Endothelial cell of umbilical vein (primary cell): ENCODE measurements at regions not wholly inside any gene's neighbourhood (a gene's known extent, or its start where the extent isn't known, plus 50 kb on each side); places are given as distances from the start of the nearest gene placed in this dataset.
"Not testable (repeated sequence)": the region's sequence is repeated elsewhere in the genome, so short reads cannot be mapped to it uniquely, and the experiment has no call there.

Experiments used
- BruUV-seq: library from RNA; stranded (reverse); fragments of 400-500 nt; replicated peaks from 2 replicates; lab custom pipeline; 2021; lab: Mats Ljungman, UMichigan
- CTCF ChIA-PET: fragments of 300-600, 350-600 bp; sonication (Branson Sonifier 250); formaldehyde crosslinking; loops from one replicate; lab custom pipeline; 2021; ENCODE audit warnings: antibody characterized with exemption, inconsistent platforms; lab: Charles Lee
- POLR2A ChIA-PET: fragments of 300-600, 350-600 bp; sonication (Branson Sonifier 250); formaldehyde crosslinking; loops from one replicate; lab custom pipeline; 2021; ENCODE audit warnings: antibody characterized with exemption, inconsistent platforms; lab: Charles Lee
- DNase-seq: peaks from one replicate; pipeline ENCODE4 v3.0.0-alpha.2; 2011; ENCODE audit warnings: low read depth, low spot score
- FAIRE-seq: peaks from 2 replicates; lab custom pipeline; 2011; peaks lifted over from hg19 to GRCh38; lab: Jason Lieb, UNC
- H2AFZ ChIP-seq: 2 replicates; pipeline ENCODE4 v1.6.0; 2012; ENCODE audit warnings: low read depth, low read length, control low read depth, inconsistent platforms
- H3K27ac ChIP-seq: 2 replicates; pipeline ENCODE4 v1.5.1; 2011; ENCODE audit warnings: low read depth, mild to moderate bottlenecking, control low read depth, low read length, moderate library complexity; ENCODE audit not compliant: insufficient read depth
- H3K27me3 ChIP-seq, 2 experiments: 2 replicates each; pipeline versions ENCODE4 v1.6.0 to v1.6.1; 2011; ENCODE audit warnings: low read length in 2 of 2, mixed read lengths in 1 of 2; ENCODE audit not compliant: control insufficient read depth in 2 of 2, insufficient read depth in 2 of 2
- H3K36me3 ChIP-seq, 2 experiments: 2 replicates in 1 of 2; 3 replicates in 1 of 2; pipeline ENCODE4 v1.5.1; 2011; ENCODE audit warnings: low read length in 2 of 2, mild to moderate bottlenecking in 1 of 2, moderate library complexity in 1 of 2; ENCODE audit not compliant: control insufficient read depth in 2 of 2, insufficient read depth in 2 of 2; ENCODE audit errors: extremely low read depth in 1 of 2
- H3K4me1 ChIP-seq: 3 replicates; pipeline ENCODE4 v1.5.1; 2011; ENCODE audit warnings: mild to moderate bottlenecking, low read length; ENCODE audit not compliant: control insufficient read depth, insufficient read depth; ENCODE audit errors: extremely low read depth
- H3K4me2 ChIP-seq: 2 replicates; pipeline ENCODE4 v1.6.1; 2011; ENCODE audit warnings: low read length, control low read depth, mixed read lengths; ENCODE audit not compliant: insufficient read depth
- H3K4me3 ChIP-seq, 3 experiments: fragments of 200-600 bp in 1 of 3; sonication (generic), shearing (Covaris generic) in 1 of 3; replicated peaks in 1 of 3; 2 replicates each; pipeline ENCODE4 v1.5.1; 2011 to 2016; ENCODE audit warnings: control low read depth in 3 of 3, low read length in 3 of 3, mild to moderate bottlenecking in 2 of 3, inconsistent platforms in 1 of 3, low read depth in 1 of 3, moderate library complexity in 1 of 3; ENCODE audit not compliant: insufficient read depth in 1 of 3
- H3K79me2 ChIP-seq: 2 replicates; pipeline ENCODE4 v1.6.0; 2012; ENCODE audit warnings: low read length, inconsistent platforms; ENCODE audit not compliant: control insufficient read depth, insufficient read depth
- H3K9ac ChIP-seq: replicated peaks from 2 replicates; pipeline ENCODE3; 2011; ENCODE audit warnings: low read length, control low read depth; ENCODE audit not compliant: insufficient read depth; ENCODE audit errors: extremely low read depth
- H3K9me1 ChIP-seq: replicated peaks from 3 replicates; pipeline ENCODE4 v1.6.0; 2011; ENCODE audit warnings: mild to moderate bottlenecking, low read length; ENCODE audit not compliant: control insufficient read depth, insufficient read depth; ENCODE audit errors: extremely low read depth
- H3K9me3 ChIP-seq: replicated peaks from 2 replicates; pipeline ENCODE4 v1.5.1; 2012; ENCODE audit warnings: low read length, inconsistent platforms; ENCODE audit not compliant: control insufficient read depth, insufficient read depth
- H4K20me1 ChIP-seq: replicated peaks from 2 replicates; pipeline ENCODE3; 2011; ENCODE audit warnings: mild to moderate bottlenecking, low read length; ENCODE audit not compliant: control insufficient read depth, insufficient read depth; ENCODE audit errors: extremely low read depth
- FOS ChIP-seq: IDR thresholded peaks from 2 replicates; pipeline ENCODE4 v1.6.1; 2011; ENCODE audit warnings: mild to moderate bottlenecking, low read length, moderate library complexity, borderline replicate concordance; ENCODE audit not compliant: insufficient read depth
- GATA2 ChIP-seq: IDR thresholded peaks from 2 replicates; pipeline ENCODE4 v1.7.0; 2011; ENCODE audit warnings: low read depth, mild to moderate bottlenecking, moderate library complexity, mixed read lengths, low read length; ENCODE audit not compliant: insufficient read length, insufficient read depth
- JUN ChIP-seq: IDR thresholded peaks from 2 replicates; pipeline ENCODE4 v1.6.1; 2011; ENCODE audit warnings: borderline replicate concordance, low read depth; ENCODE audit not compliant: insufficient read length, insufficient read depth
- dilution Hi-C: fragments of 300-500 bp; cut with MboI; formaldehyde crosslinking; loops from one replicate; pipeline ENCODE4 v1.15.0; 2019; ENCODE audit warnings: low sequenced_read_pairs; ENCODE audit not compliant: extremely low pct_ligation_motif_present
- intact Hi-C: fragments of 100-400 bp; cut with micrococcal nuclease; formaldehyde crosslinking; loops from one replicate; pipeline ENCODE4 v1.10.0; 2022
- TF ChIP-seq, protein P1 (sequence below): IDR thresholded peaks from 2 replicates; pipeline ENCODE4 v1.6.1; 2011; ENCODE audit not compliant: insufficient read depth, insufficient read length
- TF ChIP-seq, protein P2 (sequence below), 2 donors: IDR thresholded peaks; 1 replicate in 1 of 2; 2 replicates in 1 of 2; pipeline ENCODE4 v1.5.1; 2011; ENCODE audit warnings: low read length in 2 of 2, mild to moderate bottlenecking in 2 of 2, moderate library complexity in 2 of 2, control low read depth in 1 of 2, inconsistent platforms in 1 of 2, low read depth in 1 of 2; ENCODE audit not compliant: insufficient read depth in 1 of 2; ENCODE audit errors: extremely low read depth in 1 of 2

DNA sequence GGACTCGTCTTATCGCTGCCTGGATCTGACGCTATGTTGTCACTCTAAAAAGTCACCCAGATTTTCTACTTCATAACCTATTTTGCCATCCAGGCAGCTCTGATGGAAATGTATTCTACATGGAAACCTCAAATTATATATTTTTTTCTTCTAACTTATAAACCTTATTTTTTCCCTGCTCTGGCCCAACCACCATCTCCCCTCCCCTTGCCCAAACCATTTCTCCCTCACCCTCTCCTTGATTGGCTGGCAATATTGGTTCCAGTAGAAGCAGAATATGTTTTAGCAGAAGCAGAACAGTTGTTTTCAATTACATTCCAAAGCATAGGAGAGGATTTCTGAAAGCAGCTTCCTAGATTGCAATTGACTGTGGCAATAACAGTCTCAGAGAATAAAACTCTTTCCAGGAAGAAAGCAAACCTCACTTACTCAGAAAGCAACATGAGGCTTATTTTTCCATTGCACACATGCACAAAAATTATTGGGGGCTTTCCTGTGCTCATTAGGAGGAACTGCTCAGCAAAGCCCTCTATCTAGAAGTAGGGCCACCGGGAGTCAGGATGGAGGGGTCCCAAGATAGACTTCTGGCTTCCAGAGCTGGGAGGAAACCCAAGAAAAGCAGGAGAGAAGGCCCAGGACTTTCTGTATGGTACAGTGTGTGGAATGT lies 191.8 kb downstream of the ESM1 start:
- dilution Hi-C loops, result no loop called here
- DNase-seq (no peak), FAIRE-seq (no peak)
- no TSS peak for BruUV-seq
- ChIA-PET CTCF (interaction anchor here (0.6 to 2.6 kb wide), 3 partner anchors 12 to 263 kb away, joined by 3 to 6 read pairs (median 5); no protein-coding TSS in a partner anchor), POLR2A (no interaction called here)
- Histone ChIP-seq H3K27ac (no peak overlapping the region), H3K27me3 (no peaks in the 10 kb centered on the region), H3K9me3 (no peaks in the 10 kb centered on the region), H4K20me1 (no peaks in the 10 kb centered on the region), H3K4me1 (no peaks in the 10 kb centered on the region), H3K9ac (no peak overlapping the region), H3K4me2 (no peak overlapping the region), H3K79me2 (no peaks in the 10 kb centered on the region), H3K4me3 (no peak overlapping the region), H3K36me3 (no peaks in the 10 kb centered on the region), H2AFZ (no peak overlapping the region), H3K9me1 (no peaks in the 10 kb centered on the region)
- intact Hi-C loops, result no loop called here
- no peak for TF ChIP-seq JUN

DNA sequence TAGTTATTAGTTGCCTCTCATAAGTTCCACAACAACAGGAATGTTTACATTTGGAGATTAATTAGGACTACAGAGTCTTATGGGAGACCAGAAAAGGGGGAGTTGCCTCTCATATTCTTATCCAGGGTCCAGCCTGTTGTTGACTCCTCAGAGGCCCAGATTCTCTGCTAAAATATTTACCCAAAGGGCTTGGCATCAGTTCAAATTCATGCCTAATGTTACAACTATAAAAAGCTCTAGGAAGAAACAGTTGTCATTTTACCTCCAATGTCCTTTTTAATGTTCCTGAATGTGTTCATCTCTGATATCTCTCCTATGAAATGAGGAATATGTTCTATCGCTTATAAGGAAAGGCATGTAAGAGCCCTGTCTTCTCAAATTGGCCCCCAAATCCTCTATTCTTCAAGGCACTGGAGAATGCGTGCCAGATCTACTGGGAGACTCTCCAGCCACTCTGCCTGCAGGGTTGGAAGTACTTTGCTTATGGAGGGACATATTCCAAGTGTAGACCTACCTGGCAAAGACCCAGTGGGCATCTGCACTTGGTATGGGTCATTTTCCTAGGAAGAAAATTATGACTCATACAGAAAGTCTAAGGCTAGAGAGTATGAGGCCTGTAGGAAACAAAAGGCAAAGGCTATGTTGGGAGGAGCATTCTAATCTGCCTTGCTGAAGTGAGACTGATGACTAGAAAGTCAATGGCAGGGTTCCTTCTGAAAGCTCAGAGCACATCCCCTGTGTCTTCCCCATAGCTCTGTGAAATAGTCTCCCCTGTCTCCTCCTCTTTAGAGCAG lies 192.6 kb downstream of the ESM1 start:
- TF ChIP-seq, protein P1, sequence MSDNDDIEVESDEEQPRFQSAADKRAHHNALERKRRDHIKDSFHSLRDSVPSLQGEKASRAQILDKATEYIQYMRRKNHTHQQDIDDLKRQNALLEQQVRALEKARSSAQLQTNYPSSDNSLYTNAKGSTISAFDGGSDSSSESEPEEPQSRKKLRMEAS, result no peak
- peak; percentile 13 for TF ChIP-seq JUN
- TF ChIP-seq, protein P2, sequence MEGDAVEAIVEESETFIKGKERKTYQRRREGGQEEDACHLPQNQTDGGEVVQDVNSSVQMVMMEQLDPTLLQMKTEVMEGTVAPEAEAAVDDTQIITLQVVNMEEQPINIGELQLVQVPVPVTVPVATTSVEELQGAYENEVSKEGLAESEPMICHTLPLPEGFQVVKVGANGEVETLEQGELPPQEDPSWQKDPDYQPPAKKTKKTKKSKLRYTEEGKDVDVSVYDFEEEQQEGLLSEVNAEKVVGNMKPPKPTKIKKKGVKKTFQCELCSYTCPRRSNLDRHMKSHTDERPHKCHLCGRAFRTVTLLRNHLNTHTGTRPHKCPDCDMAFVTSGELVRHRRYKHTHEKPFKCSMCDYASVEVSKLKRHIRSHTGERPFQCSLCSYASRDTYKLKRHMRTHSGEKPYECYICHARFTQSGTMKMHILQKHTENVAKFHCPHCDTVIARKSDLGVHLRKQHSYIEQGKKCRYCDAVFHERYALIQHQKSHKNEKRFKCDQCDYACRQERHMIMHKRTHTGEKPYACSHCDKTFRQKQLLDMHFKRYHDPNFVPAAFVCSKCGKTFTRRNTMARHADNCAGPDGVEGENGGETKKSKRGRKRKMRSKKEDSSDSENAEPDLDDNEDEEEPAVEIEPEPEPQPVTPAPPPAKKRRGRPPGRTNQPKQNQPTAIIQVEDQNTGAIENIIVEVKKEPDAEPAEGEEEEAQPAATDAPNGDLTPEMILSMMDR (IDR thresholded peaks at IDR 0.05; ENCODE audit: extremely low read depth in 1 of 2, insufficient read depth in 1 of 2, low read depth in 1 of 2, low read length in 2 of 2), result no peak
- no peak for TF ChIP-seq GATA2
- TF ChIP-seq FOS, result peak; percentile 41
- no peak overlapping the region for H2AFZ ChIP-seq
- no peak overlapping the region for H3K4me3 ChIP-seq
- H3K4me1 ChIP-seq, result no peaks in the 10 kb centered on the region
- no peaks in the 10 kb centered on the region for H3K9me1 ChIP-seq
- dilution Hi-C loops, result no loop called here
- H3K27ac ChIP-seq, result no peak overlapping the region
- DNase-seq (peak; percentile 43), FAIRE-seq (no peak)
- H3K9me3 ChIP-seq, result no peaks in the 10 kb centered on the region
- CTCF ChIA-PET, result no interaction called here
- H3K4me2 ChIP-seq, result no peak overlapping the region
- POLR2A ChIA-PET, result no interaction called here
- no peaks in the 10 kb centered on the region for H3K36me3 ChIP-seq
- no peak overlapping the region for H3K9ac ChIP-seq
- H3K79me2 ChIP-seq, result no peaks in the 10 kb centered on the region
- BruUV-seq, result no TSS peak
- no peaks in the 10 kb centered on the region for H3K27me3 ChIP-seq
- intact Hi-C loops, result no loop called here
- H4K20me1 ChIP-seq, result no peaks in the 10 kb centered on the region

DNA sequence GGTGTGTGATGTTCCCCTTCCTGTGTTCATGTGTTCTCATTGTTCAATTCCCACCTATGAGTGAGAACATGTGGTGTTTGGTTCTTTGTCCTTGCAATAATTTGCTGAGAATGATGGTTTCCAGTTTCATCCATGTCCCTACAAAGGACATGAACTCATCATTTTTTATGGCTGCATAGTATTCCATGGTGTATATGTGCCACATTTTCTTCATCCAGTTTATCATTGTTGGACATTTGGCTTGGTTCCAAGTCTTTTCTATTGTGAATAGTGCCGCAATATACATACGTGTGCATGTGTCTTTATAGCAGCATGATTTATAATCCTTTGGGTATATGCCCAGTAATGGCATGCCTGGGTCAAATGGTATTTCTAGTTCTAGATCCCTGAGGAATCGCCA lies 197.5 kb downstream of the ESM1 start:
- H3K9me1 ChIP-seq, H3K4me1 ChIP-seq, H3K4me3 ChIP-seq, DNase-seq, H3K36me3 ChIP-seq, dilution Hi-C loops, H2AFZ ChIP-seq, H3K79me2 ChIP-seq, H4K20me1 ChIP-seq, intact Hi-C loops, CTCF ChIA-PET, H3K27ac ChIP-seq, H3K9ac ChIP-seq, BruUV-seq, H3K4me2 ChIP-seq, POLR2A ChIA-PET, H3K27me3 ChIP-seq, FAIRE-seq, H3K9me3 ChIP-seq: not testable (repeated sequence)
